MV-4-11 (cell line): ENCODE measurements at regions not wholly inside any gene's neighbourhood (a gene's known extent, or its start where the extent isn't known, plus 50 kb on each side); places are given as distances from the start of the nearest gene placed in this dataset.

ENCODE experiments used
- DNase-seq: peaks from one replicate; lab custom pipeline; 2025; lab: John Stamatoyannopoulos, UW

DNA sequence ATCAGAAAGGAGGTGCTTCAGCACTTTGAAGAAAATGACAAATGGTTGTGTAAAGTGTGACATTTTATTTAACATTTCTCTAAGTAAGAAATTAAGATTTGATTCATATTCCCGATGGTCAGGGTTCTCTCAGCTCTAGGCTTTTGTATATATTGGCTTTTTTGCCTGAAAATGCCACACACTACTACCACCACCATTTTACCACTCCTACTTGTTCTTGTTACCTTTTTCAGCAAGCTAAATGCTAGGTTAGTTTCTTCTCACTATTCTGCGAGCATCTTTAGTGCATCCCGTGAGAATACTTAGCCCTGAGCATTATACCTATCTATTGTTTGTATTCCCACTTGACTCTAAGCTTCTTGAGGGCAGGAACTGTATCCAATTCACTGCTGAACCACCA lies 177.6 kb upstream of the MTNR1B start:
- DNase-seq = no peak

DNA sequence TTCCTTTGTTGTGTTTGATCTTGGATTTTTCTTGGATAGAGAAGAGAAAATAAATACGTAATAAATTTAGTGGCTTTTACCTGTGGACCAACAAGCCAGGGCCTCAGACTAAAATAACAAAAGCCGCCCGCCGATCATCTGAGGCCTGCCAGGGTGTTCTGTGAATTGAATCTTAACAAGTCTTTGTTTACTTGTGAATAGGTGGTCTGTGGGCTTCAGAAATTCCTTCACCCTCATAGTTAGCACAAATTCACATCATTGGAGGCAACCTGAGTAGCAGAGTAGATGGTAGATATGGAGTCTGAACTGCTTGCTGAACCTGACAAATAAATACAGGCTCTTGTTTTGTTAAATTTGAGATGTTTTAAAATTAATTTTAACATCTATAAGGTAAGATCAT lies 176.3 kb upstream of the MTNR1B start:
- DNase-seq = no peak

DNA sequence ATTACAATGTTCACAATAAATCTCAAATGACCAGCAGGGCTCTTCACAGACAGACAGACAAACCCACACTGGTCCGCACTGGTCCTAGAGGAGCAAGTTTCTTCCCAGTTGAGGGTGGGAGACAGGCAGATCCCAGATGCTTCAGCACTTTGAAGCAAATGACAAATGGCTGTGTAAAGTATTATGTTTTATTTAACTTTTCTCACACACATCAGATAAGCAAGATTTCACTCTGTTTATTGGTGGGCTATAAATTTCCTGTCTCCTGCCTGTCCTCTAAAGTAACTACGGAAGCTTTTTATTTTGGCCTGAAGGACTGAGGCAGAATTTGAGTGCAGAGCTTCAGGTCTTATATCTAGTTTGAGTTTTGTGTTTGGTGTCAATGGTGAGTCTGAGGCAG lies 174.7 kb upstream of the MTNR1B start:
- no peak for DNase-seq

DNA sequence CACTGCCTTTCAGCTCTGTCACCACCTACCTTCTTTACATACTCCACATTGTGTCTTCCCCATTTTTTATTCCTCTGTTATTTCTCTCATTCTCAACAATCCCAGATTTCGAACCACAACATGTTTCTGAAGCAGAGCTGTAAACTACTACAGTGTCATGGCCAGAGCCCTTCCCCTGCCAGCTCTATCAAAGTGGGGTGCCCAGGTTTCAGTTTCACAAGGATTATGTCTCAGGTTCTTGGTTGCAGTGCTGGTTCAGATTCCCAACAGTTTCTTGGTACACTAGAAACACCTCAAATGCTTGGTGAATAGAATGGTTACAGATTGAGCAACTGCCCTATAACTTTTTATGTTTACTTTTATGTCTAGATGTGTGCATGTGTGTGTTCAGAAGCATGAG lies 172.7 kb upstream of the MTNR1B start:
- DNase-seq = no peak

DNA sequence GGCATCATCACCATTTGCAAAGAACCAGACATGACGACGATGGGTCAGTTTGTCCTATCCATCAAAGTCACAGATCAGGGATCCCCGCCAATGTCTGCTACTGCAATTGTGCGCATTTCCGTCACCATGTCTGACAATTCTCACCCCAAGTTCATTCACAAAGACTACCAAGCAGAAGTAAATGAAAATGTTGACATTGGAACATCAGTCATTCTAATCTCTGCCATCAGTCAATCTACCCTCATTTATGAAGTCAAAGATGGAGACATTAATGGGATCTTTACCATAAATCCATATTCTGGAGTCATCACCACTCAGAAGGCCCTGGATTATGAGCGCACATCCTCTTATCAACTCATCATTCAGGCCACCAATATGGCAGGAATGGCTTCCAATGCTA lies 171.6 kb upstream of the MTNR1B start:
- no peak for DNase-seq

DNA sequence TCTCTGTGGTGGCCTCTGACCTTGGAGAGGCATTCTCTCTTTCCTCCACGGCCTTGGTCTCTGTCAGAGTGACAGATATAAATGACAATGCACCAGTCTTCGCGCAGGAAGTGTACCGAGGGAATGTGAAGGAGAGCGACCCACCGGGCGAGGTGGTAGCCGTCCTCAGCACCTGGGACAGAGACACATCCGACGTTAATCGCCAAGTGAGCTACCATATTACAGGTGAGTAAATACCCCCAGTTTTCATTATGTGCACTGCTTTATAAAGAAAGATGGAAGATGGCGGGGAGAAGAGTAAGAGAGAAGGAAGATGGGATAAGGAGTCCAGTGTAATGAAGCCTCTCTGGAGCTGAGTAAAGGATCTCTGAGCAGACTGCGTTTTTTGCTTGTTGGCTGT lies 167.8 kb upstream of the MTNR1B start:
- DNase-seq = no peak

DNA sequence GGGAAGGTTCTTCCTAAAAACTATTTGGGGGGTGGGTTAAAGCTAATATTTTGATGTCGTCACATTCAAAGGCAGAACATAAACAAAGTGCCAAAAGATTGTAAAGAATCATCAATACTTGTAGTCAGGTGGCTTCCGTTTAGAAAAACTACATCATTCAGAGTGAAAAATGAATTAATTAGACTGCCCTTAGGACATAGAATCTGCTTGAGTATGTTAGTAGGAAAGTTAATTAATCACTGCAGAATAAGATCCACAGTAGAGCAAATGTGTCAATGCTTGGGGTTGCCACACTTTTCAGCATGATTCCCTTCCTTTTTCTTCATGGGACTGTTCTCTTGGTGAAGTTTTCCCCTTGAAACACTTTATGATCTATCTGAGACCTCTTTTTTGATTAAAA lies 166.8 kb upstream of the MTNR1B start:
- DNase-seq = no peak

DNA sequence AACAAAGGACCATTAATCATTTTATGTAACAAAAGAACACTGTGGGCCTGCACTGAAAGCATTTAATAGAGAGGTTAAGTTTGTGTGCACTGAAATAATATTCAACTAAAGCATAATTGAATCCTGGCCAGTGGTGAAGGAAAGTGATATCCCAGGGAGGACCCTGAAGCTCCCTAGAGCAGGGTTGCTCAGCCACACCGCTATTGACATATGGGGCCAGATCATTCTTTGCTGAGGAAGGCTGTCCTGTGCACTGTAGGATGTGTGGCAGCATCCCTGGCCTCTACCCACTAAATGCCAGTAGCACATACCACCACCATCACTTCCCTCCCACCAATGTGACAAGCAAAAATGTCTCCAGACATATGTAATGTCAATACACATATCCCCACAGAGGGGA lies 166.1 kb upstream of the MTNR1B start:
- DNase-seq = no peak

DNA sequence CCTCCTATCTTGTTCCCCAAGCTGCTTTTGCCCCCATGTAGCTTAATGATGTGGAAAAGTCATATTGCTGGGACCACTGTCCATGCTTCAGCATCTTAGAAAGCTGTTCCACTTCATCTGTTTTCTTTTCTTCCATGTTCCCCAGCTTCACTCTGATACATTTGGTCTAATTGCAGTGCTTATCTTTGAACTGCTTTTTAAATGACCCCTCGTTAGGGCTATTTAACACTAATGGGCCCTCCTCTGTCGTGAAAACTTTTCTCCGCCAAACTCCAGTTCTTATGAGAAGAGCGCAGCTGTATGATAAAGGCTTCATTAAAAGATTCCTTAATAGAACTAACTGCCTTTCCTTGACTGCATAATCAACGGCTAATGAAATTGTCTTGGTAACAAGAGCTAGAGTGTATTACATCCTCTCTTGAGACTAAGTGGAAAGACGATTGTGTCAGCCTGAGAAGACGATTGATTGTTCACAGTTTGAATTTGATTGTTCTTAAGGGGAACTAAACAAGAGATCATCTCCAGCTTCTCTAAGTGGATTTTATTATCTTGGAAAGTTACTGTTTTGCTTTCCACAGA lies 165.0 kb upstream of the MTNR1B start:
- no peak for DNase-seq

DNA sequence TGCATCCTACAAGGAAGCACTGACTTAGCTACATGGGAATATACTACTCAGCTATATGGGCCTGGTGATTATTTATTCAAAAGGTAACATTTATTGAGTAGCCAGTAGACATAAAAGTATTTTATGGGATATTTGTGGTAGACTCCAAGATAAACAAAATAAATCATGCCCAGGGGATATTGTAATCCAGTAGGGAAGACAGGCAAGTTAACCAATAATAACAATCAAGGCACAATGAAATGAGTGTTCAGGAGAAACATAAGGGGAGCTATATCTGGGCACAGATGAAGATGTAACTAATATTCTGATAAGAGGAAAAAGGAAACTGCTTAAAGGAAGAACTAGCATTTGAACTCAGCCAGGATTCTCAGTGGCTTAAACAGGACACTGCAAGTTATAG lies 161.4 kb upstream of the MTNR1B start:
- no peak for DNase-seq

DNA sequence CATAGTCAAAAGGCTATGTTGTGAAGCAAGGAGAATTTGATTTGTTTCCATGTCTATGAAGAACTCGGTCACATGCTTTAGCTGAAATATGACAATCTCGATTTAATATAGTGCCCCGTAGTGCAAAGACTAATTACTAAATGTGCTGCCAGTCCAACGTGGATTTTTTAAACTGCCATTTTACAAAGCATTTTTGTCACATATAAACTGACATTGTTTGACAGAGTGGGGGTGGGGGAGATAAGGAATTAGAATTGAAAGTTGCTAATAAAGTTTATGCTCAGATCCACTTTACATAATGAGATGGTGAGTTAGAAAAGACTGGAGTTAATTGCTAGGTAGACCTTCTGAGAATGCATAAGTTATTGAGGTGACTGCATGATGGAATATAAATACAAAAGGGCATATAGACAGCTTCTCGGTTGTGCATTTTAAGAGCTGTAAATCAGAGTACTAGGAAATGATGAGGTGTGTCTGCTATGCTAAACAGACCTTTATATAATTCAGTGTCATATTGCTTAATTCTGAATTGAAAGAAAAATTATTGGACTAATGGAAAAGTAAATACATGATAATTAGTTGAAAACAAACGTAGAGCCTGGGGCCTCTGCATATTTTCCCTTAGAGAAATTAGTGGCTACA lies 158.9 kb upstream of the MTNR1B start:
- DNase-seq = no peak

DNA sequence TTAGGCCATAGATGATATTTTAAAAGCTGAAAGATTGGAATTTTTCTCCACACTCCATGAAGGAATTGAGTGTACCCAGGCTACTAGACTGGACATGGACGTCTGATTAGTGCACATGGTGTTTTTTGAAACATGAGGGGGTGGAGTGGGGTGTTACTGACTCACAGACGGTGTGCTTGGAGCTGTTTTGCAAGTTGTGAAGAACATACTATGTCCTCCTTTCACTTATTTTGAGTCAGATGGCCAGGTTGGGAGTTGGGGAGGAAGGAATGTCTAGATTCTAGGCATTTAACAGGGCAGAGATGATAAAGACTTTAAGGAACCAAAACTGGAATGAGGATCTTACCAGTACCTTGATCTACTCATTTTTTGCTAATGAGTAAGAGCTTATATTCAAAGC lies 158.1 kb upstream of the MTNR1B start:
- DNase-seq = no peak

DNA sequence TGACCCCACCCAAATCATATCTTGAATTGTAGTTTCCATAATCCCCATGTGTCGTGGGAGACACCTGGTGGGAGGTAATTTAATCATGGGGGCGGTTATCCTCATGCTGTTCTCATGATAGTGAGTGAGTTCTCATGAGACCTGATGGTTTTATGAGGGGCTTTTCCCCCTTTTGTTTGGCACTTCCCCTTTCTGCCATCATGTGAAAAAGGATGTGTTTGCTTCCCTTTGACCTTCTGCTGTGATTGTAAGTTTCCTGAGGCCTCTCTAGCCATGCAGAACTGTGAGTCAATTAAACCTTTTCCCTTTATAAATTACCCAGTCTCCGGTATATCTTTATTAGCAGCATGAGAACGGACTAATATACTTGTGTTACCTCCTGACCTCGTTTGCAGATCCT lies 156.6 kb upstream of the MTNR1B start:
- DNase-seq = no peak

DNA sequence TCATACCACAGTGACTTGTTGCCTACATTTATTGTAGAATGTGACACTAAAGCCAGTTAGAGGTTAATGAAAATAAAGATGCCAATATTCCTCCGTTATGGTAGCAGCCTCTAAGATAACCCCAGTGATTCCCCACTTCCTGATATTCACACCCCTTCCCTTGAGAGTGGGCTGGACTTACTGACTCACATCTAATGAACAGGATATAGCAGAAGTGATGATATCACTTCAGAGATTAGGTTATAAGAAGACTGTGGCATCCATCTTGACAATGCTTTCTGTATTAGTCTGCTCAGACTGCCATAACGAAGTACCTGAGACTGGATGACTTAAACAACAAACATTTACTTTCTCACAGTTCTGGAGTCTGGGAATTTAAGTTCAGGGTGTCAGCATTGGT lies 149.6 kb upstream of the MTNR1B start:
- no peak for DNase-seq

DNA sequence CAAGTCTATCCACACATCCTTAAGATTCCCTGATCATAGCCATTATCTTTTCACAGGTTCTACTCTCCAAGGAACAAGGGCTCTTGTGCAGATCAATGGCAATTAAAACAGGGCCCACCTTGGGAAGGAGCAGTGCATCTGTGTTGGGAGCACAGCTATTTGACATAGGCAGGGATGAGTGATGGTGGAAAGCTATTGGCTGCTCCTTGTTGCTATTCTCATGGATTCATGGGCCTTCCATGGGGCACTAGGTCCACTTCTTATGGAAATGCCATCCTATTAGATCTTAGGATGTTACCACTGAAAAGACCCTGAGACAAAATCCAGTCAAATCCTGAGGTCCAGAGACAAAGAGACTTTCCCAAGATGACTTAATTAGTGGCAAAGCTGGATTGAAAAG lies 148.6 kb upstream of the MTNR1B start:
- DNase-seq = no peak

DNA sequence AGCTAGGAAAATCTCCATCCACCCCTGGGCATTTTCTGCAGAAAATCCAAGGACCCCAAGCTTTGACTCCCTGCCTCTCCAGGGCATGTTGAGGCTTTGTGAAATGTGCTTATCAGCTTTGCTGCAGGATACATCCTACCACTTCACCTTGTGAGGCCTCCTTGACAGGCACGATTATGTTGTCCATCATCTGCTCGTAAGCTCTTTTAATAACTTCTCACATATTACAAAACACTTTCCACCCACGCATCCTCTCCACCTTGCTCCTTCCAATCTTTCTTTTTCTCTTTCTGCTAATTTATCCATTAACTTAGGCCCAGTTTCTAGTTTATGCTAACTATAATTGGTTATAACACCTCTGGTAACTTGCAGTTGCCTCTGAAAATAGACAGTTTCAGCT lies 147.0 kb upstream of the MTNR1B start:
- DNase-seq = no peak

DNA sequence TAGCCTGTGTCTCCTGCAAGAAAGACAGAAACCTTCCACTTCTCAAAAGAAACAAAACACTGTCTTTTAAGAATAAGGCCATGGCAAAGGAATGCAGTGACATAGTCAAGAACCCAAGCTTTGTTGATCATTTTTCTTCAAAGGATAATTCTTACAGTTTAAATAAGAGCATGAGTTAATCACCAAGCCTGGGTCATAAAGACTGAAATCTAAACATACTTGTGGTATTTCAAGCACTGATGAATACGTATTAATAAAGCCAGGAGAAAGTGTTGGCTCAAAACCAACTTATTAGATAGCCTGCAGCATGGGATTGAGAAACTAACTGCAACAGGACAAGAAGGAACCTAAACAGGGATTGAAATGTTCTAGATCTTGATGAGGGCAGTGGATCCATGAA lies 143.3 kb upstream of the MTNR1B start:
- DNase-seq = no peak

DNA sequence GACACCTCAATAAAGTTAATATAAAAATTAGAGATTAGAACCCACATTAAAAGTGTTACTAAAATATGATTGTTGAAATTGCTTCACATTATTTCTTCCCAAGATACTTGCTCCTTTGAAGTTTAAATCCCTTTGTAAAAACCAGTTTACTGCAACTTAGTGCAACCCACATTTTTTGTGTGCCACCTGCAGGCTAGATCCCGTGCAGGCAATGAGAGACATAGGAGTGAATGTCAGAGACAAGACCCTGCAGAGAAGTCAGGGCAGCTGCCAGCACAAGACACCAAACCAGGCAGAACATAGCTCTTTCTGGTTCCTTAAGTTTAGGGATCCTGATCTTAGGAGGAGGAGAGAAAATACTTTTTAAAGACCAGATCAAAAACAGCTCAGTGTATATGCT lies 142.8 kb upstream of the MTNR1B start:
- no peak for DNase-seq

DNA sequence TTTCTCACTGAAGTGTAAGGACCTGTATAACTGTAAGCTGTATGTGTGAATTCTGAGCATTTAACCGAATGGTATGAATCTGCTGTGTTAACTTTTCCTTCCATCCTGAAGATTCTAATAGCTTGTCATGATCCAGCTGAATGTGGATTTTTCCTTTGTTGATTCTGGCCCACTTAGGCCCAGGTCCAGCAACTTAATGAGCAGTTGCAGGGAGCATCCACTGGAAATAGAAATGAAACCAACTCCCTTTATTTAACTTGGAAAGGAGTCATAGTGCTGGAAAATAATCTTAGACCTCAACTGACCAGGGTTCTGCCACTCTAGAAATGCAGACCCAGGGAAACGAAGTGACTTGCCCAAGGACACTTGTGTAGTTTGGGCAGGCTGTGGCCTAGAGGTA lies 142.3 kb upstream of the MTNR1B start:
- no peak for DNase-seq

DNA sequence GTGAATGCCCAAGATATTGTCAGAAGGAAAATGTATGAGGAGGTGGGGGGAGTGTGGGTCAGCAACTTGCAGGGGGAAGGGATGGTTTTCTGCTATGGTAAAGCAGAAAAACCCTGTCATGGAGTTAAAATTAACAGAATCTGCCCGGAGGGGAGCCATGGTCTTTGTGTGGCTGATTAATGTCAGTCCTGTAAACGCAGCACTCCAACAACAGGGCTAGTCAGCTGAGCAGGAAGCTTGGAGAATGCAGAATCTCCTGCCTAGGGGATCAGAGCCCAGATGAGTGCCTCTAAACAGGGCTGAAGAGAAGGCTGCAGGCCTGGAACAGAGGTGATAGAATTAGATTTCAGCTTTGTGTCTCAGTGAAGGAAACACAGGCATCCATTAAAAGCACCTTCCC lies 140.9 kb upstream of the MTNR1B start:
- no peak for DNase-seq

DNA sequence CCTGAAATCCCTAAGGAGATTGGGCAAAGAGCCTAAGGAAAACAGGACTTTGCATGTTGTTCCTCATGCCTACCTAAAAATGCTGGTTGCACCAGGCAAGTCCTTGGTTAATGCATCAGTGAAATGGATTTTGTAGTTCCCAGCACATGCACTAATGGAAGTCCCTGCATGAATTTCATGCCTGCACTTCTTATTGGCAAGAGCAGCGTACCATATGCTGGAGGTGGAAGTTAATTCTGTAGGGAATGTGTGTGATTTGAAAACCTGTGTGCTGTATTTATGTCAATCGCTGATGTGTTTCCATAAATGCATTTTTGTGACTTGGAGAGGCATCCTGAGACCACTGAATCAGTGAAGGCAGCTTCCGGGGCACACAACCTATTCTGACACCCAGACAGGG lies 140.3 kb upstream of the MTNR1B start:
- DNase-seq = no peak

DNA sequence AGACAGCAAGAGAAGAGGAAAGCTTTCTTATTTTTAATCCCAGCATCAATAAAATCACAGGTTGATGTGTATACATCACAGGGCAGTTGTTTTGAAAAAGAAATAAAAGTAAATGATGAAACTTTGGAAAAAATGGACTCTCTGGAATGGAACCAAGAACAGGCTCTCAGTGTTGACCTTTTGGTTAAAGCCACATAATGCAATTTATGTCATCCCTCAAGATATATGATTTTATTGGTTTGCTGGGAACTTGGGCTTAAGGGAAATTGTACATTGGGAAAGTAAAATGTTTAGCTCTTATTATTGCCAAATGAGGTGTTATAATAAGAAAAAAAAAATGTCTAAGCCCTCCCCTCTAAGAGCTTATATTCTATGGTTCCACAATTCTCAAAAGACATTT lies 139.8 kb upstream of the MTNR1B start:
- DNase-seq = no peak

DNA sequence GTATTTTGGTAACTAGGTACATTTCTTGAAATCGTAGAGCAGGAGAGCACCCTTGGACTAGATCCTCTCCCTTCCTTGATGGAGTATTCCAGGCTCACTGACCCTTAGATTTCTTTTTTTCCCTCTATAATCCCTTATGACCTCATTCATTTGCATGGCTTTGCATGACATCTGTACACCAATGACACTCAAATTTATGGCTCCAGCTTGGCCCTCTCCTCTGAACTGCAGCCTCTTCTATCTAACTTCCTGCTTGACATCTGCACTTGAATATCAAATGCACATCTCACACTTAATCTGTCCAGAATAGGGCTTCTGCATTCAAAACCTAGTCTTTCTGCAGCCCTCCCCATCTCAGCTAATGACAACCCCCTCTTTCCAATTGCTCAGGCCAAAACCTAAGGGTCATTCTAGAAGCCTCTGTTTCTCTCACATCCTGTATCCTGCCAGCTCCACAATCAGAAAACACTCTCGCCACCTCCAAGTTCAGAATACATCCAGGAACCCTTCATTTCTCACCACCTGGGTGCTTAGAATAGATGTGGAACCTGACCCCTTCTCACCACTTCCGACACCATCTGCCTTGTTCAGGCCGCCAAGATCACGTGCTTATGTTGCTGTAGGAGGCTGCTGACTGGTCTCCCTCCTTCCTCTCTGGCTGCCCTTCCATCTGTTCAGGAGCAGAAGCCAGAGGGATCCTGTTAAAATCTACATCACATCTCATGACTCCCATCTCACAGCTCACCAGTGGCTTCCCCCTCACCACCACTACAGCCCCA lies 138.9 kb upstream of the MTNR1B start:
- DNase-seq = no peak
